H1 (cell line): ENCODE measurements at regions not wholly inside any gene's neighbourhood (a gene's known extent, or its start where the extent isn't known, plus 50 kb on each side); places are given as distances from the start of the nearest gene placed in this dataset.

Experiments
- CTCF ChIA-PET: fragments of 300-600 bp; sonication (Branson Sonifier 250); formaldehyde crosslinking; loops from one replicate; lab custom pipeline; 2021; ENCODE audit not compliant: partially characterized antibody; lab: Charles Lee
- POLR2A ChIA-PET: fragments of 300-600 bp; sonication (Branson Sonifier 250); formaldehyde crosslinking; loops from one replicate; lab custom pipeline; 2021; ENCODE audit warnings: inconsistent platforms; ENCODE audit not compliant: partially characterized antibody; lab: Charles Lee
- DNase-seq, 2 experiments: peaks; one replicate each; pipeline versions ENCODE4 v3.0.0 to v3.0.0-alpha.2; 2010 to 2022; ENCODE audit warnings: low spot score in 2 of 2, low read depth in 1 of 2, mixed read lengths in 1 of 2
- FAIRE-seq: peaks from 2 replicates; lab custom pipeline; 2011; peaks lifted over from hg19 to GRCh38; lab: Jason Lieb, UNC
- H2AFZ ChIP-seq: 2 replicates; pipeline ENCODE4 v1.8.1; 2012; ENCODE audit warnings: low read length, inconsistent platforms
- H2AK5ac ChIP-seq: 2 replicates; pipeline ENCODE4 v1.6.1; 2013; ENCODE audit warnings: low read depth, low read length
- H2BK120ac ChIP-seq: replicated peaks from 2 replicates; pipeline ENCODE3; 2013; ENCODE audit warnings: low read depth, low read length, inconsistent platforms
- H2BK12ac ChIP-seq: 2 replicates; pipeline ENCODE4 v1.6.1; 2013; ENCODE audit warnings: low read depth, low read length
- H2BK15ac ChIP-seq: 2 replicates; pipeline ENCODE4 v1.6.1; 2013; ENCODE audit warnings: low read length
- H2BK20ac ChIP-seq: 2 replicates; pipeline ENCODE4 v1.6.1; 2013; ENCODE audit warnings: low read length
- H2BK5ac ChIP-seq: 2 replicates; pipeline ENCODE4 v1.6.1; 2013; ENCODE audit warnings: low read depth, low read length
- H3K14ac ChIP-seq: 2 replicates; pipeline ENCODE4 v1.6.1; 2013; ENCODE audit warnings: inconsistent platforms; ENCODE audit not compliant: insufficient read length
- H3K18ac ChIP-seq: 2 replicates; pipeline ENCODE4 v1.6.1; 2013; ENCODE audit warnings: low read length; ENCODE audit errors: extremely low read depth
- H3K23ac ChIP-seq: 2 replicates; pipeline ENCODE4 v1.6.1; 2013; ENCODE audit warnings: inconsistent platforms; ENCODE audit not compliant: insufficient read length
- H3K23me2 ChIP-seq: 2 replicates; pipeline ENCODE4 v1.6.1; 2013; ENCODE audit warnings: low read depth, low read length
- H3K27ac ChIP-seq: 2 replicates; pipeline ENCODE4 v1.6.1; 2011; ENCODE audit warnings: low read depth, low read length, inconsistent platforms
- H3K27me3 ChIP-seq, 4 experiments: replicated peaks in 1 of 4; 1 replicate in 1 of 4; 2 replicates in 3 of 4; pipeline versions ENCODE4 v1.6.1 to v1.8.1; 2011 to 2013; ENCODE audit warnings: low read length in 3 of 4, mild to moderate bottlenecking in 3 of 4, inconsistent platforms in 2 of 4, mixed read lengths in 2 of 4, moderate library complexity in 1 of 4; ENCODE audit not compliant: control insufficient read depth in 3 of 4, insufficient read depth in 3 of 4; ENCODE audit errors: extremely low read depth in 1 of 4
- H3K36me3 ChIP-seq, 4 experiments: 2 replicates each; pipeline versions ENCODE4 v1.6.1 to v1.8.1; 2011 to 2013; ENCODE audit warnings: mild to moderate bottlenecking in 4 of 4, low read length in 3 of 4, moderate library complexity in 2 of 4, control low read depth in 1 of 4, inconsistent platforms in 1 of 4; ENCODE audit not compliant: insufficient read depth in 4 of 4, control insufficient read depth in 2 of 4
- H3K4ac ChIP-seq: replicated peaks from 2 replicates; pipeline ENCODE3; 2013; ENCODE audit warnings: low read length, low read depth, mixed read lengths, inconsistent platforms; ENCODE audit not compliant: insufficient read length
- H3K4me1 ChIP-seq, 4 experiments: replicated peaks in 1 of 4; 1 replicate in 1 of 4; 2 replicates in 3 of 4; pipeline versions ENCODE4 v1.6.1 to v1.8.1; 2011 to 2013; ENCODE audit warnings: low read length in 3 of 4, inconsistent platforms in 2 of 4, mixed read lengths in 1 of 4; ENCODE audit not compliant: insufficient read depth in 4 of 4, control insufficient read depth in 3 of 4
- H3K4me2 ChIP-seq, 2 experiments: 2 replicates each; pipeline versions ENCODE4 v1.6.1 to v1.8.1; 2011 to 2013; ENCODE audit warnings: low read depth in 2 of 2, low read length in 2 of 2, control low read depth in 1 of 2, inconsistent platforms in 1 of 2, mild to moderate bottlenecking in 1 of 2; ENCODE audit not compliant: insufficient read depth in 1 of 2
- H3K4me3 ChIP-seq, 4 experiments: fragments of 200-600, 300-600 bp in 1 of 4; sonication (generic), shearing (Covaris generic), sonication (Bioruptor Twin) in 1 of 4; 2 replicates each; pipeline versions ENCODE4 v1.5.1 to v1.8.1; 2011 to 2016; ENCODE audit warnings: low read length in 4 of 4, low read depth in 3 of 4, control low read depth in 2 of 4, inconsistent platforms in 2 of 4, mild to moderate bottlenecking in 2 of 4, mixed read lengths in 1 of 4, moderate library complexity in 1 of 4; ENCODE audit not compliant: insufficient read depth in 2 of 4; ENCODE audit errors: extremely low read depth in 1 of 4
- H3K56ac ChIP-seq: replicated peaks from 2 replicates; pipeline ENCODE3; 2013; ENCODE audit warnings: low read depth, mild to moderate bottlenecking, mixed read lengths, low read length, inconsistent platforms; ENCODE audit not compliant: insufficient read length
- H3K79me1 ChIP-seq: 2 replicates; pipeline ENCODE4 v1.6.1; 2013; ENCODE audit warnings: low read depth, low read length, control low read depth
- H3K79me2 ChIP-seq, 2 experiments: 2 replicates each; pipeline versions ENCODE4 v1.6.1 to v1.8.1; 2012 to 2013; ENCODE audit warnings: low read length in 2 of 2, mild to moderate bottlenecking in 2 of 2, inconsistent platforms in 1 of 2; ENCODE audit not compliant: insufficient read depth in 2 of 2, control insufficient read depth in 1 of 2
- H3K9ac ChIP-seq, 4 experiments: replicated peaks in 1 of 4; 1 replicate in 1 of 4; 2 replicates in 3 of 4; pipeline versions ENCODE4 v1.6.1 to v1.8.1; 2011 to 2013; ENCODE audit warnings: low read depth in 3 of 4, low read length in 3 of 4, control low read depth in 2 of 4, mild to moderate bottlenecking in 2 of 4, moderate library complexity in 2 of 4, inconsistent platforms in 1 of 4; ENCODE audit errors: extremely low read depth in 1 of 4
- H3K9me3 ChIP-seq, 2 experiments: 2 replicates each; pipeline versions ENCODE4 v1.6.1 to v1.8.1; 2012 to 2013; ENCODE audit warnings: mild to moderate bottlenecking in 2 of 2, moderate library complexity in 2 of 2, control low read depth in 1 of 2, inconsistent platforms in 1 of 2, low read depth in 1 of 2, low read length in 1 of 2, mixed read lengths in 1 of 2; ENCODE audit not compliant: insufficient read depth in 2 of 2
- H4K20me1 ChIP-seq, 2 experiments: replicated peaks in 1 of 2; 2 replicates each; pipeline versions ENCODE3 to v1.8.1; 2011 to 2013; ENCODE audit warnings: inconsistent platforms in 2 of 2, low read length in 2 of 2, mild to moderate bottlenecking in 1 of 2; ENCODE audit not compliant: insufficient read depth in 2 of 2, control insufficient read depth in 1 of 2
- H4K5ac ChIP-seq: 2 replicates; pipeline ENCODE4 v1.6.1; 2013; ENCODE audit warnings: low read length, low read depth, mixed read lengths, inconsistent platforms; ENCODE audit not compliant: insufficient read length
- H4K8ac ChIP-seq: 2 replicates; pipeline ENCODE4 v1.8.0; 2013; ENCODE audit warnings: mild to moderate bottlenecking, moderate library complexity, low read length, inconsistent platforms; ENCODE audit not compliant: insufficient read depth; ENCODE audit errors: extremely low read depth
- H4K91ac ChIP-seq: replicated peaks from 2 replicates; pipeline ENCODE3; 2013; ENCODE audit warnings: low read length, mixed read lengths, inconsistent platforms; ENCODE audit not compliant: insufficient read length
- ASH2L ChIP-seq: fragments of 200-600, 300-600 bp; sonication (generic); IDR thresholded peaks from one replicate; pipeline ENCODE4 v1.7.1; 2017; ENCODE audit warnings: low read length
- POLR2AphosphoS5 ChIP-seq: IDR thresholded peaks from 2 replicates; pipeline ENCODE4 v1.6.1; 2011; ENCODE audit warnings: low read depth, low read length
- RFX5 ChIP-seq: IDR thresholded peaks from 2 replicates; pipeline ENCODE4 v1.6.1; 2011; ENCODE audit warnings: low read depth, low read length, improper control_type of control experiment, borderline replicate concordance
- SIN3A ChIP-seq, 2 experiments: IDR thresholded peaks in 1 of 2; conservative IDR thresholded peaks in 1 of 2; 2 replicates each; pipeline ENCODE4 v1.6.1; 2011 to 2012; ENCODE audit warnings: low read length in 2 of 2, improper control_type of control experiment in 1 of 2, low read depth in 1 of 2, mild to moderate bottlenecking in 1 of 2
- WGBS, 2 experiments: shearing (Covaris generic) in 1 of 2; methylation state at CpG; one replicate each; pipeline versions ENCODE4 v1.1.6 to v1.1.7; 2013 to 2015; ENCODE audit warnings: low lambda C conversion rate in 2 of 2, mixed read lengths in 2 of 2, inconsistent platforms in 1 of 2, low coverage in 1 of 2, missing lambda C conversion rate in 1 of 2; ENCODE audit not compliant: insufficient replicate concordance in 2 of 2, insufficient coverage in 1 of 2, insufficient read length in 1 of 2; ENCODE audit errors: extremely low coverage in 1 of 2, missing lambda C conversion rate in 1 of 2; 5-methylcytosine and 5-hydroxymethylcytosine counted together

- CTCF ChIA-PET, result no interaction called here
- 86% methylated on average over 8 of the region's 8 CpGs; no CpG with 5 or more reads in 1 of the 2 experiments for WGBS, 2 experiments
Observed at GRCh38 chr1:5347726-5348125, 644.5 kb downstream of the NPHP4 start.

More at GRCh38 chr1:5347726-5348125, 644.5 kb downstream of the NPHP4 start:
- Histone ChIP-seq H3K23ac (no peak overlapping the region), H2AK5ac (no peak overlapping the region), H3K27me3 (0 out of 7 replicates have a peak, but pooled peaks cover 0 to 3% (median 0%) of the 10 kb centered on the region in 4 experiments), H2BK20ac (no peak overlapping the region), H3K79me1 (no peaks in the 10 kb centered on the region), H3K9me3 (no peaks in the 10 kb centered on the region), H3K4ac (no peak overlapping the region), H3K23me2 (peaks cover 4% of the 10 kb centered on the region; the same call in 1 of the 2 replicates), H2BK5ac (no peak overlapping the region), H2AFZ (no peak overlapping the region), H4K20me1 (peaks cover 0 to 2% of the 10 kb centered on the region in 2 experiments), H3K36me3 (no peaks in the 10 kb centered on the region), H3K27ac (no peak overlapping the region), H3K14ac (no peak overlapping the region), H2BK12ac (no peak overlapping the region), H3K56ac (no peak overlapping the region), H4K8ac (no peak overlapping the region), H3K9ac (no peak overlapping the region), H4K91ac (no peak overlapping the region), H3K4me3 (no peak overlapping the region), H2BK15ac (no peak overlapping the region), H2BK120ac (no peak overlapping the region), H3K79me2 (no peaks in the 10 kb centered on the region), H4K5ac (no peak overlapping the region), H3K4me2 (no peak overlapping the region), H3K18ac (no peak overlapping the region), H3K4me1 (no peaks in the 10 kb centered on the region)
- POLR2A ChIA-PET, result no interaction called here
- TF ChIP-seq ASH2L (no peak), RFX5 (no peak), POLR2AphosphoS5 (no peak), SIN3A (conservative IDR thresholded peaks at IDR 0.05 in 1 of 2, IDR thresholded peaks at IDR 0.05 in 1 of 2; ENCODE audit: low read depth in 1 of 2, low read length in 2 of 2) (no peak)
- FAIRE-seq (no peak), DNase-seq (no peak)
